ENCODE measurements at regions not wholly inside any gene's neighbourhood (a gene's known extent, or its start where the extent isn't known, plus 50 kb on each side); places are given as distances from the start of the nearest gene placed in this dataset.
"Not testable (repeated sequence)": the region's sequence is repeated elsewhere in the genome, so short reads cannot be mapped to it uniquely, and the experiment has no call there.

GRCh38 chr3:75260975-75261374 lies 403.2 kb upstream of the FRG2C start:
- TF ChIP-seq, protein P1, sequence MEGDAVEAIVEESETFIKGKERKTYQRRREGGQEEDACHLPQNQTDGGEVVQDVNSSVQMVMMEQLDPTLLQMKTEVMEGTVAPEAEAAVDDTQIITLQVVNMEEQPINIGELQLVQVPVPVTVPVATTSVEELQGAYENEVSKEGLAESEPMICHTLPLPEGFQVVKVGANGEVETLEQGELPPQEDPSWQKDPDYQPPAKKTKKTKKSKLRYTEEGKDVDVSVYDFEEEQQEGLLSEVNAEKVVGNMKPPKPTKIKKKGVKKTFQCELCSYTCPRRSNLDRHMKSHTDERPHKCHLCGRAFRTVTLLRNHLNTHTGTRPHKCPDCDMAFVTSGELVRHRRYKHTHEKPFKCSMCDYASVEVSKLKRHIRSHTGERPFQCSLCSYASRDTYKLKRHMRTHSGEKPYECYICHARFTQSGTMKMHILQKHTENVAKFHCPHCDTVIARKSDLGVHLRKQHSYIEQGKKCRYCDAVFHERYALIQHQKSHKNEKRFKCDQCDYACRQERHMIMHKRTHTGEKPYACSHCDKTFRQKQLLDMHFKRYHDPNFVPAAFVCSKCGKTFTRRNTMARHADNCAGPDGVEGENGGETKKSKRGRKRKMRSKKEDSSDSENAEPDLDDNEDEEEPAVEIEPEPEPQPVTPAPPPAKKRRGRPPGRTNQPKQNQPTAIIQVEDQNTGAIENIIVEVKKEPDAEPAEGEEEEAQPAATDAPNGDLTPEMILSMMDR (IDR thresholded peaks at IDR 0.05) = not testable (repeated sequence)
- TF ChIP-seq RCOR1 (IDR thresholded peaks at IDR 0.05; ENCODE audit: low read length); SMC3 (IDR thresholded peaks at IDR 0.05; ENCODE audit: low read depth, low read length); POLR2AphosphoS5 (IDR thresholded peaks at IDR 0.05; ENCODE audit: low read depth, low read length); RAD21 (IDR thresholded peaks at IDR 0.05; ENCODE audit: low read length); MAX (IDR thresholded peaks at IDR 0.05; ENCODE audit: low read depth); FOSL2 (IDR thresholded peaks at IDR 0.05; ENCODE audit: borderline replicate concordance, low read depth); ZBTB33 (IDR thresholded peaks at IDR 0.05; ENCODE audit: borderline replicate concordance, low read depth); TEAD4 (IDR thresholded peaks at IDR 0.05; ENCODE audit: borderline replicate concordance, insufficient read depth); GABPA (IDR thresholded peaks at IDR 0.05; ENCODE audit: low read depth); RFX5 (IDR thresholded peaks at IDR 0.05; ENCODE audit: low read length): not testable (repeated sequence)
